ENCODE measurements at regions not wholly inside any gene's neighbourhood (a gene's known extent, or its start where the extent isn't known, plus 50 kb on each side); places are given as distances from the start of the nearest gene placed in this dataset.

DNA sequence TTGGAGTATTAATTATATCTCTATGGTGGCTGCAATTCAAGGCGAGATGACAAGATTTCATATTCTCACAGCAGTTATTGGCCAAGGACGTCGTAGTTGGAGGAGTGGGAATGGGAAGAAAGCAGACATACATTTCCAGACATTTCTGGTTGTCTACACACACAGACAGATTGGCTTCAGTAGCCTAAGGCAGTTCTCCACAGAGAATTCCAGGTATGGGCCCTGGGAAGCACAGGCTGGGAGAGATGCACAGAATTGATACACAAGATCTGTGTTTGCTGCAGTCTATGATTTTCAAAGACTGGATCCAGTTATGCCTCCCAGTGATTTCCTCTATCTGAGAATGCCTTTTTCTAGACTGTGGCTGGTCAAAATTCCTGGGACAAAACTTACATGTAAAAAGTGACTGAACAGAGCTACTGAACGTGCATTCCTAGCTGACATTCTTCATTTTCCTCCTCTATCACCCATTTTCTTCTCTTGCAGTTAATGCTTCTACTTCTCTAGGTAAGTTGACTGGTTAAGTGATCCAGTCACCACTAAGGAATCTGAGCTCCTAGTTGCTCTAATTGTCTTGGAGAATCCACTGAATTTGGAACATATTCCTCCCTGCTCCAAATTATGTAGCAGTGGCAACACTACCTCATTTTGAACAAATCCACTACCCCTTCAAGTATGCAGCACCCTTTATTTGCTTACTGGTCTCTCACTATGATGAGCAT, 386.7 kb upstream of the CDH7 start:
- no peaks in the 10 kb centered on the region for H3K27me3 Mint-ChIP-seq (ENCODE audit: low read depth in 3 of 3)
- peaks cover 3 to 60% (median 26%) of the 10 kb centered on the region in 6 donors for H3K9me3 Mint-ChIP-seq
- no peak overlapping the region for H3K4me3 Mint-ChIP-seq
- no peaks in the 10 kb centered on the region for H3K4me1 Mint-ChIP-seq
- DNase-seq = no peak
- no peak overlapping the region for H3K27ac Mint-ChIP-seq
- no peaks in the 10 kb centered on the region for H3K36me3 Mint-ChIP-seq

DNA sequence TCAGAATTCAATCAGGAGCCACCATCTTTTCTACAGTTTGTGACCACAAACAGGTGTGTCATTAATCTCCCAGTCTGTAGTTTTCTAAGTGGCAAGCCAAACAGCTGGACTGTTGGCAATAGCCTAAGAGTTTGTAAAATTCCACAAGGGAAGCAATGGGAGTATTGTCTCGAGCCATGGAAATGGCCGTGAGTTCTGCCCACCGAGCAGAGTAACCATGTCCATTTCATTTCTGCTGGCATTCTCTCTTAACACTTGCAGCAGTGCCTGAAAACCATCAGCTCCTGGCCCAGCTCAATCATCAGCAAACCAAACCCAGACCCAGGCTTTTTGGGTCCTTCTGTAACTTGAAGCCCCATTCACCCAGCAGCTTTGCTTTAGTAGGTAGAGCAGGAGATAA, 387.8 kb upstream of the CDH7 start:
- peaks cover 5 to 67% (median 31%) of the 10 kb centered on the region in 6 donors for H3K9me3 Mint-ChIP-seq
- no peak for DNase-seq
- no peaks in the 10 kb centered on the region for H3K36me3 Mint-ChIP-seq
- no peak overlapping the region for H3K27ac Mint-ChIP-seq
- H3K4me1 Mint-ChIP-seq = no peaks in the 10 kb centered on the region
- H3K27me3 Mint-ChIP-seq (ENCODE audit: low read depth in 3 of 3) = no peaks in the 10 kb centered on the region
- H3K4me3 Mint-ChIP-seq = no peak overlapping the region

DNA sequence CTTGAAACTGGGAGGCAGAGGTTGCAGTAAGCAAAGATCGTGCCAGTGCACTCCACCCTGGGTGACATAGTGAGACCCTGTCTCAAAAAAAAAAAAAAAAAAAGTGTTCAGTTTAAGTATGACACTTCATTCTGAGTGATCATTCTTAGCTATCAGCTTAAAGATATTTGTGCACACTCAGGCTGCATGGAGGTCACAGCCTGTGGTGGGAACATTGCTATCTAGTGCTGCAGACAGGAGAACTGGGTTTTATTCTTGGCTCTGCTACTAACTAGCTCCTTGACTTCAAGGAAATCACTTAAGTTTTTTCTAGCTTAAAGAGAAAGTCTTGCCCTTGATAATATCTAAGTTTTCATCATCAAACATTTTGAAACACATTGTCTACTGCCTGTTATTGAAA, 391.3 kb upstream of the CDH7 start:
- Mint-ChIP-seq H3K27ac (no peak overlapping the region), H3K4me1 (no peaks in the 10 kb centered on the region), H3K36me3 (no peaks in the 10 kb centered on the region), H3K4me3 (no peak overlapping the region), H3K27me3 (ENCODE audit: low read depth in 3 of 3) (no peaks in the 10 kb centered on the region), H3K9me3 (peaks cover 2 to 54% (median 32%) of the 10 kb centered on the region in 6 donors)
- no peak for DNase-seq

DNA sequence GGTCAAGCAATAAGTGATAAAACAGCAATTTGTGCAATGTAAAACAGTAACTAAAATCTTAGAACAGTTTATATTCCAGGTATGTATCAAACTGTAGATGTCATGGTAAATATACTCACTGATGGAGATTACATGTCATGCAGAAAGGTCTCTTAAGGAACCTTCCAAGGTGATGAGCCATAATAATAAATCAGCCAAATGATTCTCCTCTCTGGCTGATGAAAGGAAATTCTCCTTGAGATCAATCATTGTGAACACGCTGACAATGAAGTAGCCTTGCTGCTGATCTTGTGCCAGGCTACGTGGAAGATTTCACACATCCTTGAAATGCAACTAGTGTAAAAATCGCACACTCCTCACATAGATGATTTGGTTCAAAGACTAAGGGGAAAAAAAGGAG, 392.5 kb upstream of the CDH7 start:
- Mint-ChIP-seq H3K4me1 (no peaks in the 10 kb centered on the region), H3K36me3 (no peaks in the 10 kb centered on the region), H3K4me3 (no peak overlapping the region), H3K9me3 (peaks cover 4 to 51% (median 31%) of the 10 kb centered on the region in 6 donors), H3K27ac (no peak overlapping the region), H3K27me3 (ENCODE audit: low read depth in 3 of 3) (no peaks in the 10 kb centered on the region)
- no peak for DNase-seq

DNA sequence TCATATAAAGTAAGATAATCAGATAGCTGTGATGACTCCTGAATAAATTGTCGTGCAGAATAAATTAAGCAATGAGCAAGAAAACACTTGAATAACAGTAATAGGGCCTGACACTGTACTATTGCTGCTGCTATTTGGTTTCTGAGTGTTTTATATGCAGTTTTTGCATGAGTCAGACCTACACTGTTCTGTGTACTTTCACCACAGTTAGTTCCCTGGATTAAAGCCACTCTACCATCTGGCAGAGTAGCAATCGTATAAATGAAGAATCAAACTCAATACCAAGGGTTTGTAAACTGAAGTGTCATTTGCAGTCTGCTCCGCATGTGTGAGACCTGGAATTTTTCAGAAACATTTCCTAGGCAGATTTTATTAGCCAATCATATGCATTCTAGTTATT, 398.6 kb upstream of the CDH7 start:
- peaks cover 2 to 27% (median 14%) of the 10 kb centered on the region in 6 donors for H3K9me3 Mint-ChIP-seq
- H3K4me3 Mint-ChIP-seq = no peak overlapping the region
- no peak for DNase-seq
- no peaks in the 10 kb centered on the region for H3K27me3 Mint-ChIP-seq (ENCODE audit: low read depth in 3 of 3)
- H3K27ac Mint-ChIP-seq = no peak overlapping the region
- H3K4me1 Mint-ChIP-seq = no peaks in the 10 kb centered on the region
- no peaks in the 10 kb centered on the region for H3K36me3 Mint-ChIP-seq

DNA sequence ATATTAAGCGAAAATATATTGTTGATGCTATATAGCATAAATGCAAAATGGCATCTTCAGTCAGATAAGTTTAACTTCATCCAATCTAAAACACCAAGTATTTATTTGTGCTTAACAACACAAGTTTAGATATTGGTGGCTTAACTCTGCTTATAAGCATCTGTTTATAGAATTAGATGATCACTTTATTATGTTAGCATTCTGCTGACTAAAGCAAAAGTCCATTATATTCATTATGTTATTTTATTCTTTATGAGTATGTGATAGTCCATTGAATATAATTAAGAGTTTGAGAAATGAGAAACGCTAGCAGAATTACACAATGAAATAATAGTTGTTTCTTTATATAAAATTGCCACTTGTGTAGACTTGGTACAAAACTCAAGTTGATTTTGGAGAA, 401.2 kb upstream of the CDH7 start:
- peaks cover 2 to 17% (median 7%) of the 10 kb centered on the region in 6 donors for H3K9me3 Mint-ChIP-seq
- no peak overlapping the region for H3K4me3 Mint-ChIP-seq
- no peak overlapping the region for H3K27ac Mint-ChIP-seq
- no peaks in the 10 kb centered on the region for H3K36me3 Mint-ChIP-seq
- no peaks in the 10 kb centered on the region for H3K4me1 Mint-ChIP-seq
- no peaks in the 10 kb centered on the region for H3K27me3 Mint-ChIP-seq (ENCODE audit: low read depth in 3 of 3)
- no peak for DNase-seq

DNA sequence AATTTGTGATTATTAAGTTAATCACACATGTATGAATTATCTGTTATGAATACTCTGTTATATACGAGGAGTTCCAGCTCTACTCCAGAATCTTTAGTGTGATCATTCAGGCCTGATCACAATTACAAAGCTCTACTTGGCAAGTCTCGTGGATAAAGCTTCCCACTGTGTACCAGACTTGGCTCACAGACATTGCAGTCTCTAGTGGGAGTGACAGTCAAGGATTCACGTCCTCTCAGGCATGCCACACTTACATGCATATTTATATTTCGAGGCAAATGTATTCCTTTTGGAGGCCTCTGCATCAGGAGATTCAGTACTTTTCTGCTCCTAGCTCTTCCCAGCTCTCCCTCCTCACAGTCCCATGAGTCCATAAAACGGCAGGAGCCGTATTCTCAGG, 403.4 kb upstream of the CDH7 start:
- Mint-ChIP-seq H3K27me3 (ENCODE audit: low read depth in 3 of 3) (peaks cover 0 to 2% (median 0%) of the 10 kb centered on the region in 3 donors), H3K36me3 (no peaks in the 10 kb centered on the region), H3K4me1 (no peaks in the 10 kb centered on the region)

DNA sequence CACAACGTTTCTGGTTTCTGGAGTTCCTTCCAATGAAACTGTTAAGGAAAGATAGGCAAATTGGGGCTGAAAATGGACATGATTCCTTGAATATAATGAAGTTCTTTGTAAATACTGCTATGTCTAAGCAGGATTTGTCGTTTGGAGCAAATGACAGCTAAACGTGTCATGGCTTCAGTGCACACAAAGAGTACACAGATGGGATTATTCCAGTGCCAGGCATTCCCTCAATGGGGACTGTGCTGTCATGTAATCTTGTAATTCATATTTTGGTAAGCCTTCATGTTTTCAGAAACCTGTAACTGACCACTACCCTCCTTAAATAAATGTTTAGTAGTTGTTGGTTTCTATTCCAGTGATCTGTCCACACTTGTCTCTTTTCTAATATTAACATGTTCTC, 404.7 kb upstream of the CDH7 start:
- Mint-ChIP-seq H3K27me3 (ENCODE audit: low read depth in 3 of 3) (peaks cover 0 to 2% (median 0%) of the 10 kb centered on the region in 3 donors), H3K27ac (no peak overlapping the region), H3K4me1 (no peaks in the 10 kb centered on the region), H3K4me3 (no peak overlapping the region), H3K9me3 (peaks cover 2 to 28% (median 16%) of the 10 kb centered on the region in 6 donors), H3K36me3 (no peaks in the 10 kb centered on the region)
- DNase-seq = no peak

More for the DNA sequence above, 403.4 kb upstream of the CDH7 start:
- H3K27ac Mint-ChIP-seq = no peak overlapping the region
- H3K9me3 Mint-ChIP-seq = peaks cover 0 to 21% (median 11%) of the 10 kb centered on the region in 6 donors
- DNase-seq = no peak
- H3K4me3 Mint-ChIP-seq = no peak overlapping the region

DNA sequence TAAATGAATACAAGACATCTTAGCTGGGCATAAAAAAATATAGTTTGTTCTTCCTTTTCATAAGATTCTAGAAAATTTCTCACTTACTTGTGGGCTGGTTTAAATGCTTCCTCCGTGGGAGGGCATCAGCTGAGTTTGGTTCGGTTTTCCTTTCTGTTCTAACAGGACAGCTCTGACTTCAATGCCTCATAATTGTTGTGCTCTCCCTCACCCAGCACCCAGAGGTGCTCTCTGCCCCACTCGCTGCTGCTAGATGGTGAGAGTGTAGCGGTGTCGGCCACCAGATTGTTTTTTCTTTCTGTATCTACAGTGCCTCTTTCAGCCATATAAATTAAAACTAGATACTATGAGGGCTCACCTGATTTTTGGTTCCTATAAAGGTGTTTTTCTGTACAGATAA, 407.2 kb upstream of the CDH7 start:
- H3K27ac Mint-ChIP-seq = no peak overlapping the region
- peaks cover 4 to 28% (median 18%) of the 10 kb centered on the region in 6 donors for H3K9me3 Mint-ChIP-seq
- H3K27me3 Mint-ChIP-seq (ENCODE audit: low read depth in 3 of 3) = peaks cover 0 to 2% (median 0%) of the 10 kb centered on the region in 3 donors
- no peaks in the 10 kb centered on the region for H3K36me3 Mint-ChIP-seq
- no peak for DNase-seq
- H3K4me3 Mint-ChIP-seq = no peak overlapping the region
- H3K4me1 Mint-ChIP-seq = no peaks in the 10 kb centered on the region

DNA sequence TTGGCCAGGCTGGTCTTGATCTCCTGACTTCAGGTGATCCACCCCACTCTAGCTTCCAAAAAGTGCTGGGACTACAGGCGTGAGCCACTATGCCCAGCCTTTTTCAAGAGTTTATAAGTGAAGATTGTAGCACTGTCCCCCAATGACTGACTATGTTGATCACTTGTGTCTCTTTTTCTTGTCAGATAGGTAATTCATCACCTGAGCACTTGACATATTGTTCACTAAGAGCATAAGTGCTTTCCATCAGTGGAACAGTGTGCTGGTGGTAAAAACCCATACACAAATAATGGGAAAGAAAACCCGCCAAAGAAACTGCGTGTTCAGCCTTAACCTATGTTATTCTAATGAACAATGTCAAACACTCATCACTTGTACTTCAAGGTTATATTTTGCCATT, 414.4 kb upstream of the CDH7 start:
- DNase-seq = no peak
- Mint-ChIP-seq H3K27ac (no peak overlapping the region), H3K4me1 (no peaks in the 10 kb centered on the region), H3K36me3 (no peaks in the 10 kb centered on the region), H3K4me3 (no peak overlapping the region), H3K9me3 (peaks cover 3 to 53% (median 12%) of the 10 kb centered on the region in 6 donors), H3K27me3 (ENCODE audit: low read depth in 3 of 3) (peaks cover 0 to 4% (median 0%) of the 10 kb centered on the region in 3 donors)

DNA sequence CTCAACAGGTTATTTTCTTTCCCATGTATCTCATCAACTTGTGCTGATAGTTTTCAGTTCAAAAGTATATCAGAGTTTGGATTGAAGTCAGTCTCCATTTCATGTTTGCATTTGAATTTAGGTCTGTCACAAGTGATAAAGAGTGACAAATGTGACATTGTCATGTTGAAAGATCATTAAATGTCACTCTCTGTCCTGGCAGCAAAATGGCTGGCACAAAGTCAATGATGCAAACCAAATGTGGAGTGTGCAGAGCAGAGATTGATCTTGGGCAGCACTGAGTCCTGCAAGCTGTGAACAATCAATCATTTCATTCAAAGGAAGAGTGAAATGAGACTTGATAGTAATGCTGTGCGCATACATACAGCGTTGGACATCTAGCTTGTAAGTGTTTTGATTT, 421.8 kb upstream of the CDH7 start:
- H3K9me3 Mint-ChIP-seq = peaks cover 11 to 59% (median 20%) of the 10 kb centered on the region in 6 donors
- peaks cover 0 to 2% (median 2%) of the 10 kb centered on the region in 3 donors for H3K27me3 Mint-ChIP-seq (ENCODE audit: low read depth in 3 of 3)
- no peak overlapping the region for H3K27ac Mint-ChIP-seq

DNA sequence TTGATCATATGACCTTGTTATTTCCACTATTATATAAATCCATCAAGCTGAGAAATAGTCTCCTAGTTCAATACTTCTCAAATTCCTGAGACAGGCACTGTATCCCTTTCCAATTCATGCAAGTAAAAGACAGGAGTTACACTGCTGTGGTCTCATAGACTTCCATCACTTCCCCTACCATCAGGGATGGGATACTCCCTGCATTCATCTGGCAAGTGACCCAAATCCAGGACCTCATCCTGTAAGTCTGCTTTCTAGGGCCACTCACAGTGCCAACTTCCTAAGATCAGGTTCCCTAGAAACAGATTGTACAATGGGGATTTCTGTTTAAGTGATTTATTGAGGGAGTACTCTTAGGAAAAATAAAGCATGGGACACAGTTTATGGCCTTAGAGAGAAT, 424.0 kb upstream of the CDH7 start:
- no peaks in the 10 kb centered on the region for H3K36me3 Mint-ChIP-seq
- no peaks in the 10 kb centered on the region for H3K4me1 Mint-ChIP-seq
- no peak overlapping the region for H3K27ac Mint-ChIP-seq

More for the DNA sequence above, 421.8 kb upstream of the CDH7 start:
- Mint-ChIP-seq H3K4me3 (no peak overlapping the region), H3K4me1 (no peaks in the 10 kb centered on the region), H3K36me3 (no peaks in the 10 kb centered on the region)
- DNase-seq = no peak

DNA sequence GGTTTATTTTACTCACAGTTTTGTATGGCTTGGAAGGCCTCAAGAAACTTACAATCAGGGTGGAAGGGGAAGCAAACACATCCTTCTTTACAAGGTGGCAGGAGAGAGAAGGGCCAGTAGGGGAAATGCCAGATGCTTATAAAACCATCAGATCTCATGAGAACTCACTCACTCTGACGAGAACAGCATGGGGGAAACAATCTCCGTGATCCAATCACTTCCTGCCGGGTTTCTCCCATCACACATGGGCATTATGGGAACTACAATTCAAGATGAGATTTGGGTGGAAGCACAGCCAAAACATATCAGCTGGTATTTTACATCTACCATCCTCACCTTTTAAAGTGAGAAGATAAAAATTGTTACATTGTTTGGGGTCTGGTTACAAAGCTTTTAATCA, 427.9 kb upstream of the CDH7 start:
- Mint-ChIP-seq H3K27ac (no peak overlapping the region), H3K4me3 (no peak overlapping the region), H3K36me3 (no peaks in the 10 kb centered on the region), H3K9me3 (peaks cover 11 to 37% (median 24%) of the 10 kb centered on the region in 6 donors), H3K4me1 (no peaks in the 10 kb centered on the region), H3K27me3 (ENCODE audit: low read depth in 3 of 3) (peaks cover 0 to 2% (median 0%) of the 10 kb centered on the region in 3 donors)
- no peak for DNase-seq

More for the DNA sequence above, 424.0 kb upstream of the CDH7 start:
- peaks cover 0 to 2% (median 0%) of the 10 kb centered on the region in 3 donors for H3K27me3 Mint-ChIP-seq (ENCODE audit: low read depth in 3 of 3)
- no peak for DNase-seq
- H3K9me3 Mint-ChIP-seq = peaks cover 6 to 40% (median 19%) of the 10 kb centered on the region in 6 donors
- no peak overlapping the region for H3K4me3 Mint-ChIP-seq

DNA sequence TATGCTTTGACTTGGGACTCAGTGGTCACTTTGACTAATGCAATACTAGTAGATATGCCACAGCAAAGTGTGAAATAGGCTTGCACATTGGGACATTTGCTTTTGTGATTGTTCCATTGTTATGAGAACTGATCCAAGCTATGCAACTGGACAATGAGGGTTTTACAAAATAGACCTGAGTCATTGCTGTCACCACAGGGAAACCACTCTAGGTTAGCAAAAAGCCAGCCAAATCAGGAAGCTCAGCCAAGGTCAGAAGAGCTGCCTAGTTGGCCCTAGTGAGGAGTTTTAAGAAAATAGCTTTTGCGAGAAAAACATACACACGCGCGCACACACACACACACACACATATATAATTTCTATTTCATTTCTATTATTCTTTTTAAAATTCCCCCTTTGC, 452.4 kb upstream of the CDH7 start:
- DNase-seq = no peak
- no peak overlapping the region for H3K4me3 Mint-ChIP-seq
- H3K9me3 Mint-ChIP-seq = peaks cover 0 to 20% (median 5%) of the 10 kb centered on the region in 6 donors
- no peaks in the 10 kb centered on the region for H3K4me1 Mint-ChIP-seq
- no peaks in the 10 kb centered on the region for H3K27me3 Mint-ChIP-seq (ENCODE audit: low read depth in 3 of 3)
- no peak overlapping the region for H3K27ac Mint-ChIP-seq
- no peaks in the 10 kb centered on the region for H3K36me3 Mint-ChIP-seq

DNA sequence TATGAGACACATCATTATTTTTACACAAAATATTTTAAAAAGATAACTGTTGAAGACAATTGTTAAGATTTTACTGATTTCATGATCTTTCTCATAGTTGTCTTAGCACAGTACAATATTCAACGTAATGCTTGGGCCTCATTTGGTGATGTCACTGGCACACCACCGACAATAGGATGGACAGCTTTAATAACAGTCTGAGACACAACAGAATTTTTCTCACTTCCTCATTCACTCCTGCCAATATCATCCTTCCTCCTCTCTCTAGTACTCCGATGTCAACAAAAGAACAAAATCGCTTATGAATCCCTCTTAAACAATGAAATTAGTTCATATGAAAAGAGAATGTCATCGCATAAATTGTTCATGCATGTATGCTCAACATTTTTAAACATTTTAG, 461.9 kb upstream of the CDH7 start:
- Mint-ChIP-seq H3K4me1 (no peaks in the 10 kb centered on the region), H3K36me3 (peaks cover 0 to 4% (median 0%) of the 10 kb centered on the region in 3 donors), H3K27me3 (ENCODE audit: low read depth in 3 of 3) (peaks cover 0 to 3% (median 0%) of the 10 kb centered on the region in 3 donors), H3K9me3 (peaks cover 3 to 53% (median 22%) of the 10 kb centered on the region in 6 donors), H3K27ac (no peak overlapping the region), H3K4me3 (no peak overlapping the region)
- no peak for DNase-seq
